HUES48 (cell line): ENCODE measurements at regions not wholly inside any gene's neighbourhood (a gene's known extent, or its start where the extent isn't known, plus 50 kb on each side); places are given as distances from the start of the nearest gene placed in this dataset.

Experiments used
- H3K27ac ChIP-seq: one replicate; pipeline ENCODE4 v1.7.0; 2013; ENCODE audit warnings: low read depth, low read length, inconsistent platforms
- H3K27me3 ChIP-seq: 2 replicates; pipeline ENCODE4 v1.6.1; 2013; ENCODE audit warnings: mild to moderate bottlenecking, low read length; ENCODE audit not compliant: control insufficient read depth, insufficient read depth
- H3K36me3 ChIP-seq: 2 replicates; pipeline ENCODE4 v1.6.1; 2013; ENCODE audit warnings: low read length; ENCODE audit not compliant: control insufficient read depth, insufficient read depth
- H3K4me1 ChIP-seq: 2 replicates; pipeline ENCODE4 v1.6.1; 2013; ENCODE audit warnings: mild to moderate bottlenecking, low read length; ENCODE audit not compliant: control insufficient read depth, insufficient read depth
- H3K4me3 ChIP-seq: 2 replicates; pipeline ENCODE4 v1.5.1; 2013; ENCODE audit warnings: mild to moderate bottlenecking, low read depth, low read length
- H3K9ac ChIP-seq: 2 replicates; pipeline ENCODE4 v1.6.1; 2013; ENCODE audit warnings: mild to moderate bottlenecking, low read depth, low read length, moderate library complexity
- H3K9me3 ChIP-seq: 2 replicates; pipeline ENCODE4 v1.6.1; 2013; ENCODE audit warnings: low read length; ENCODE audit not compliant: control insufficient read depth, insufficient read depth

- H3K27ac ChIP-seq: no peak overlapping the region
- no peak overlapping the region for H3K4me3 ChIP-seq
- H3K36me3 ChIP-seq: no peaks in the 10 kb centered on the region
- no peaks in the 10 kb centered on the region for H3K27me3 ChIP-seq
- peaks cover 4% of the 10 kb centered on the region for H3K4me1 ChIP-seq
- no peaks in the 10 kb centered on the region for H3K9me3 ChIP-seq
- no peak overlapping the region for H3K9ac ChIP-seq
These were observed 390.9 kb downstream of the TBC1D4 start for GRCh38 chr13:75090872-75091615.

- H3K4me3 ChIP-seq: no peak overlapping the region
- no peaks in the 10 kb centered on the region for H3K36me3 ChIP-seq
- H3K9ac ChIP-seq: no peak overlapping the region
- no peaks in the 10 kb centered on the region for H3K27me3 ChIP-seq
- peaks cover 4% of the 10 kb centered on the region for H3K4me1 ChIP-seq
- no peak overlapping the region for H3K27ac ChIP-seq
- H3K9me3 ChIP-seq: no peaks in the 10 kb centered on the region
These were observed 393.1 kb downstream of the TBC1D4 start for GRCh38 chr13:75088915-75089314.

GRCh38 chr13:75079226-75079625 is 402.7 kb downstream of the TBC1D4 start:
- no peaks in the 10 kb centered on the region for H3K9me3 ChIP-seq
- H3K27me3 ChIP-seq: no peaks in the 10 kb centered on the region
- no peaks in the 10 kb centered on the region for H3K4me1 ChIP-seq
- no peak overlapping the region for H3K27ac ChIP-seq
- H3K9ac ChIP-seq: no peak overlapping the region
- no peak overlapping the region for H3K4me3 ChIP-seq
- H3K36me3 ChIP-seq: no peaks in the 10 kb centered on the region

GRCh38 chr13:75076476-75076875 is 405.5 kb downstream of the TBC1D4 start:
- Histone ChIP-seq H3K4me3 (no peak overlapping the region), H3K9ac (no peak overlapping the region), H3K9me3 (no peaks in the 10 kb centered on the region)

GRCh38 chr13:75073786-75074185 is 408.2 kb downstream of the TBC1D4 start:
- Histone ChIP-seq H3K9ac (no peak overlapping the region), H3K4me3 (no peak overlapping the region), H3K27ac (no peak overlapping the region), H3K9me3 (no peaks in the 10 kb centered on the region), H3K27me3 (no peaks in the 10 kb centered on the region), H3K4me1 (no peaks in the 10 kb centered on the region), H3K36me3 (no peaks in the 10 kb centered on the region)

More at GRCh38 chr13:75076476-75076875, 405.5 kb downstream of the TBC1D4 start:
- Histone ChIP-seq H3K4me1 (no peaks in the 10 kb centered on the region), H3K36me3 (no peaks in the 10 kb centered on the region), H3K27ac (no peak overlapping the region), H3K27me3 (no peaks in the 10 kb centered on the region)

- H3K27ac ChIP-seq: no peak overlapping the region
- H3K27me3 ChIP-seq: no peaks in the 10 kb centered on the region
These were observed 409.1 kb downstream of the TBC1D4 start for GRCh38 chr13:75072891-75073290.

GRCh38 chr13:75072368-75072767 is 409.6 kb downstream of the TBC1D4 start:
- Histone ChIP-seq H3K36me3 (no peaks in the 10 kb centered on the region), H3K27me3 (no peaks in the 10 kb centered on the region), H3K9ac (no peak overlapping the region), H3K27ac (no peak overlapping the region), H3K9me3 (no peaks in the 10 kb centered on the region), H3K4me1 (no peaks in the 10 kb centered on the region), H3K4me3 (no peak overlapping the region)

More at GRCh38 chr13:75072891-75073290, 409.1 kb downstream of the TBC1D4 start:
- no peaks in the 10 kb centered on the region for H3K36me3 ChIP-seq
- no peak overlapping the region for H3K9ac ChIP-seq
- no peak overlapping the region for H3K4me3 ChIP-seq
- no peaks in the 10 kb centered on the region for H3K4me1 ChIP-seq
- H3K9me3 ChIP-seq: no peaks in the 10 kb centered on the region

- Histone ChIP-seq H3K27ac (no peak overlapping the region), H3K9ac (no peak overlapping the region), H3K4me3 (no peak overlapping the region)
These were observed 410.2 kb downstream of the TBC1D4 start for GRCh38 chr13:75071796-75072195.

GRCh38 chr13:75071395-75071794 is 410.6 kb downstream of the TBC1D4 start:
- Histone ChIP-seq H3K27me3 (no peaks in the 10 kb centered on the region), H3K4me1 (no peaks in the 10 kb centered on the region)

More at GRCh38 chr13:75071796-75072195, 410.2 kb downstream of the TBC1D4 start:
- Histone ChIP-seq H3K27me3 (no peaks in the 10 kb centered on the region), H3K9me3 (no peaks in the 10 kb centered on the region), H3K36me3 (no peaks in the 10 kb centered on the region), H3K4me1 (no peaks in the 10 kb centered on the region)

GRCh38 chr13:75061909-75062308 is 420.1 kb downstream of the TBC1D4 start:
- H3K27ac ChIP-seq: no peak overlapping the region
- H3K27me3 ChIP-seq: no peaks in the 10 kb centered on the region
- H3K4me1 ChIP-seq: no peaks in the 10 kb centered on the region
- no peak overlapping the region for H3K4me3 ChIP-seq
- no peaks in the 10 kb centered on the region for H3K9me3 ChIP-seq
- no peaks in the 10 kb centered on the region for H3K36me3 ChIP-seq
- no peak overlapping the region for H3K9ac ChIP-seq

More at GRCh38 chr13:75071395-75071794, 410.6 kb downstream of the TBC1D4 start:
- H3K36me3 ChIP-seq: no peaks in the 10 kb centered on the region
- H3K9me3 ChIP-seq: no peaks in the 10 kb centered on the region
- no peak overlapping the region for H3K27ac ChIP-seq
- H3K9ac ChIP-seq: no peak overlapping the region
- H3K4me3 ChIP-seq: no peak overlapping the region

- Histone ChIP-seq H3K4me1 (no peaks in the 10 kb centered on the region), H3K27me3 (no peaks in the 10 kb centered on the region), H3K36me3 (no peaks in the 10 kb centered on the region), H3K27ac (no peak overlapping the region), H3K4me3 (no peak overlapping the region), H3K9me3 (no peaks in the 10 kb centered on the region), H3K9ac (no peak overlapping the region)
These were observed 426.7 kb downstream of the TBC1D4 start for GRCh38 chr13:75055296-75055695.
